HUES64 (cell line): ENCODE measurements at regions not wholly inside any gene's neighbourhood (a gene's known extent, or its start where the extent isn't known, plus 50 kb on each side); places are given as distances from the start of the nearest gene placed in this dataset.

Source experiments
- H3K27ac ChIP-seq: 2 replicates; pipeline ENCODE4 v1.7.0; 2013; ENCODE audit warnings: low read depth, low read length, inconsistent platforms
- H3K27me3 ChIP-seq: 2 replicates; pipeline ENCODE4 v1.6.1; 2013; ENCODE audit warnings: mild to moderate bottlenecking, low read length; ENCODE audit not compliant: insufficient read depth
- H3K36me3 ChIP-seq: 2 replicates; pipeline ENCODE4 v1.6.1; 2013; ENCODE audit warnings: mild to moderate bottlenecking, low read length; ENCODE audit not compliant: insufficient read depth
- H3K4me1 ChIP-seq: 2 replicates; pipeline ENCODE4 v1.6.1; 2013; ENCODE audit warnings: mild to moderate bottlenecking, low read length, moderate library complexity; ENCODE audit not compliant: insufficient read depth
- H3K4me3 ChIP-seq: 2 replicates; pipeline ENCODE4 v1.5.1; 2013; ENCODE audit warnings: mild to moderate bottlenecking, low read length, moderate library complexity
- H3K9ac ChIP-seq: 2 replicates; pipeline ENCODE4 v1.6.1; 2013; ENCODE audit warnings: mild to moderate bottlenecking, low read depth, low read length
- H3K9me3 ChIP-seq: 2 replicates; pipeline ENCODE4 v1.6.1; 2013; ENCODE audit warnings: low read depth, low read length; ENCODE audit not compliant: insufficient read depth
- WGBS: fragments of 150-250, 120-280 bp; methylation state at CpG from one replicate; pipeline ENCODE4 v1.1.7; 2013; ENCODE audit warnings: missing lambda C conversion rate; 5-methylcytosine and 5-hydroxymethylcytosine counted together

DNA sequence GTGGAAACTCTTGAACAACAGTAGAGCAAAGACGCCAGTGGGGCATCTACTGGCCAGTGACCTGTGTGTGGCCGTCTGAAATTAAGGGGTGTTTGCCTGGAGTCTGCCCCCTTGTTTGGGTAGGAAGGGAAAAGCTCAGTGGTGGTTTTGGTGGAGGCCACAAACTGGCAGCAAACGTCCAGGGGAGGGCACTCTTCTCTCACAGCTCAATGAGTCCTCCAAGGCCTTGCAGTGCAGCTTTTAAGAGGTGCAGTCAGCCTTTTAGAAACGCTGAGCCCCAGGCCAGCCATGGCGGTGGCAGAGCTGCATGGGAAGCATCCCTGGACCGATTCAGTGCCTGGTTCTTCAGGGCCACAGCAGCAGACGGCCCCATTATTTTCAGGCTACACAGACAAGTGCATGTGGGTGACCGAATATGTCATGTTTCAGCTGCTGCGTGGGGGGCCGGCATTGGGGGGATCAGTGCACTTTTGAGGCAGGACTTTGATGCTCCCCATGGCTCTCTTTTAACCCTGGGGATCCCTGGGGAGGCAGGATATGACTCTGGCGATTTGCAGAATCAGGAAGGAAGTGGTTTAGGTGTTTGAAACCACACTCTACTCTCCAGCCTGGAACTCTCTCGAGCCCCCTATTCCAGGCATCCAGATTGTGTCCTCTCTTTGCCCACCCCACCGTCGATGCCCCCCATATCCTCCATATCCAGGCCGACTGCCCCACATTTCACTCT is 414.0 kb downstream of the PRDM2 start:
- Histone ChIP-seq H3K4me3 (no peak overlapping the region), H3K27me3 (no peaks in the 10 kb centered on the region), H3K27ac (no peak overlapping the region), H3K9ac (no peak overlapping the region), H3K36me3 (no peaks in the 10 kb centered on the region), H3K9me3 (peaks cover 9% of the 10 kb centered on the region; the same call in 1 of the 2 replicates), H3K4me1 (no peaks in the 10 kb centered on the region)
- 59% methylated on average over 15 of the region's 15 CpGs for WGBS

DNA sequence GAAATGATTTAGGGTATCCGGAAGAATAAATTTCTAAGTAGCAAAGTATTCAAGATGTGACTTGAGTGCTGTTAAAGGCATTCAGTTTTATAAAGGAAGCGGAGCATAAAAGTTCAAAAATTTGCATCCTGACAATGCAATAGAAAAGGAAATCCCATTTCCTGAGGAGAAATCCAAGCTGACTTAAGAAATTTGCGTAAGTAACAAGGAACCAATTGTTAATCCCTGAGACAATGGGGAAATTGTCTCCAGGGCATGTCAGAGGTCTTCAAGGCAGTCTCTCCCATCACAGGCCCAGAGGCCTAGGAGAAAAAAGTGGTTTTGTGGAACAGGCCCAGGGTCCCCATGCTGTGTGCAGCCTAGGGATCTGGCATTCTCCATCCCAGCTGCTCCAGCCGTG is 416.0 kb downstream of the PRDM2 start:
- H3K27me3 ChIP-seq, result no peaks in the 10 kb centered on the region
- no peak overlapping the region for H3K4me3 ChIP-seq
- no peak overlapping the region for H3K27ac ChIP-seq
- 97% methylated on average over 4 of the region's 4 CpGs for WGBS
- H3K9me3 ChIP-seq, result peaks cover 9% of the 10 kb centered on the region; the same call in 1 of the 2 replicates
- no peaks in the 10 kb centered on the region for H3K36me3 ChIP-seq
- no peaks in the 10 kb centered on the region for H3K4me1 ChIP-seq
- H3K9ac ChIP-seq, result no peak overlapping the region

DNA sequence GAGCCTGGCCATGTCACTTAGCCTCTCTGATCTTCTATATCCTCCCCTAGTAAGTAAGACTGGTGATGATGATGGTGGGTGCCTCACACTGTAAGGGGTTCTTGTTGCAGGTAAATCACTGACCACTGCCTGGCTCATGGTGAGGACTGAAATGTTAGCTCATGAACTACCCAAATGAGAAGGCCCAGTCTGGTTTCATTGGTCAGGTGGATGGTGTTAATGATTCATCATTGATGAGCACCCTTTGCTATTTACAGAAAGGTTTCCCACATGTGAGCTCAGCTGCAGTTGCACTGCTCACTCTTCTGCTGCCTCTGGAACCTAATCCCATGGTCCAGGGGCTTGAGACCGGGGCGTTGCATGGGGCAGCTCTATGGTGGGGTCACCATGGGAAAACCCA is 417.7 kb downstream of the PRDM2 start:
- Histone ChIP-seq H3K9ac (no peak overlapping the region), H3K4me3 (no peak overlapping the region), H3K27ac (no peak overlapping the region), H3K4me1 (no peaks in the 10 kb centered on the region), H3K36me3 (no peaks in the 10 kb centered on the region), H3K27me3 (no peaks in the 10 kb centered on the region), H3K9me3 (peaks cover 9% of the 10 kb centered on the region; the same call in 1 of the 2 replicates)
- 87% methylated on average over 2 of the region's 2 CpGs for WGBS

DNA sequence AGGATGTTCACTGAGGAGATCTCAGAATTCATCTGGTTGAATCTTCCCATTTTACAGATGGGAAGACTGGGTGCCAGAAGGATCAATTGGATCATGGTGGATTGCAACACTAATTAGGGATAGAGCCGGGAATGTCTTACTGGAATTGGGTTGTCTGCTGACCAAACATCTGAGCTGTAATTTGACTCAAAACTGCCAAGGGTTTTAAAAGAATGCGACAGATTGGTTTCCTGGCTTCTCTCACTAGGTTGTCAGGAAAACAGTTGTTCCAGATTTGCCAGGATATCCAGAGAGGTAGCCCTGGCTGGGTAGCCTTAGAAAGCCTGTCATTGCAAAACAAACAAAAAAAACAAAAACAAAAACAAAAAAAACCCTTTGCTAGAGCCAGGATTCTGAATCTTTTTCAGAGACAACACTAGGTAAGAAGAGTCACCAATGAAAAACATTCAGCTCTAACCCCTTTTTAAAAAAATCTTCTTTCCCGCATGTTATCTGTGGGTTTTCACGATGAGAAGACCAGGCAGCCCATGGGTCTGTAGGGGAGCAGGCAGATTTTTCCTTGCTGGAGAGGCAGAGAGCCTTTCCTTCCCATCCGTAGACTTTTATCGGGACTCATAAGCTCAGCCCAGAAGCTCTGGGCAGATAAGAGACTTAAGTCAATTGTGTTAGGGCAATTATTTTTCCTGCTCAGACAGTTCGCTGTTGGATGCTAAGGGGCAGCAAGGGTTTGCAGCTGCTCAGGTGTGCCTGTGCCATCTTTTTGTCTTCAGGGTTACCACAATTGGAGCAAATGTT is 418.9 kb downstream of the PRDM2 start:
- no peaks in the 10 kb centered on the region for H3K27me3 ChIP-seq
- H3K27ac ChIP-seq, result no peak overlapping the region
- H3K9ac ChIP-seq, result no peak overlapping the region
- H3K4me1 ChIP-seq, result no peaks in the 10 kb centered on the region
- H3K4me3 ChIP-seq, result no peak overlapping the region
- peaks cover 9% of the 10 kb centered on the region; the same call in 1 of the 2 replicates for H3K9me3 ChIP-seq
- no peaks in the 10 kb centered on the region for H3K36me3 ChIP-seq
- 85% methylated on average over 7 of the region's 7 CpGs for WGBS

DNA sequence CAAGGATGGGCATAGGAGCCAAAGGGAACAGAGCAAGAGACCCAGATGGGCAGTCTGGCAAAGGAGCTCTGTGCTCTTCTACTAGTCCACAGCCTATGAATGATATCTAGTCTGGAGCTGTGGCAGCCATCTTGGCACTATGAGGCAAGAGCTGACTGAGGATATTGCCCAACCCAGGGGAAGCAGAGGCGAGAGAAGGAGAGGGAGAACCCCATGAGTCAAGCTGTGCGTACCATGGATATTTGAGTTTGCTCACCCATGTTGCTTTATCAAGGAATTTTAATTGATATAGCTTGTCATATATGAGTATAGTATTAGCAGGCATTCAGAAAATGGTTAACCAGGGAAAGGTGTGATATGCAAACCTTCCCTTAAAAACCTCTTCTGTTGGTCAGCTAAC is 420.9 kb downstream of the PRDM2 start:
- no peak overlapping the region for H3K9ac ChIP-seq
- no peak overlapping the region for H3K27ac ChIP-seq

DNA sequence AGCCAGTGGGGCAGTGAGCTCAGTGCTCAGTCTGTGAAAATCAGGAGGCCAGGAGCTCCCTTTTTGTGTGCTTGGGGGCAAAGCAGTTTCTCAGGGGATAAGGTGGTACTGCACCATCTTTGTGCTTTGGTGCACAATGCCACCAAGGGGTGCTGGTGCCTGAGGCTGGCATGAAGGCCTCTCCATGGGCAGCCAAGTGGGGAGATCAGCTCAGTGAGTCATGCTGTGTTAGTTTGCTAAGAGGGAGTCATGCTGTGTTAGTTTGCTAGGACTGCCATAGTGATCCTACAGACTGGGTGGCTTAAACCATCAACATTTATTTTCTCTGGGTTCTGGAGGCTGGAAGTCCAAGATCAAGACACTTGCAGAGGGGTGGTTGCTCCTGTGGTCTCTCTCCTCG is 428.1 kb downstream of the PRDM2 start:
- no peak overlapping the region for H3K9ac ChIP-seq
- no peak overlapping the region for H3K27ac ChIP-seq
- WGBS, result 78% methylated on average over 1 of the region's 1 CpG
- H3K9me3 ChIP-seq, result no peaks in the 10 kb centered on the region
- H3K4me3 ChIP-seq, result no peak overlapping the region
- H3K36me3 ChIP-seq, result no peaks in the 10 kb centered on the region
- H3K4me1 ChIP-seq, result no peaks in the 10 kb centered on the region
- H3K27me3 ChIP-seq, result no peaks in the 10 kb centered on the region

More for the DNA sequence above, 420.9 kb downstream of the PRDM2 start:
- 94% methylated on average over 2 of the region's 2 CpGs for WGBS
- Histone ChIP-seq H3K27me3 (no peaks in the 10 kb centered on the region), H3K4me3 (no peak overlapping the region), H3K9me3 (peaks cover 8% of the 10 kb centered on the region; the same call in 1 of the 2 replicates), H3K4me1 (no peaks in the 10 kb centered on the region), H3K36me3 (no peaks in the 10 kb centered on the region)

DNA sequence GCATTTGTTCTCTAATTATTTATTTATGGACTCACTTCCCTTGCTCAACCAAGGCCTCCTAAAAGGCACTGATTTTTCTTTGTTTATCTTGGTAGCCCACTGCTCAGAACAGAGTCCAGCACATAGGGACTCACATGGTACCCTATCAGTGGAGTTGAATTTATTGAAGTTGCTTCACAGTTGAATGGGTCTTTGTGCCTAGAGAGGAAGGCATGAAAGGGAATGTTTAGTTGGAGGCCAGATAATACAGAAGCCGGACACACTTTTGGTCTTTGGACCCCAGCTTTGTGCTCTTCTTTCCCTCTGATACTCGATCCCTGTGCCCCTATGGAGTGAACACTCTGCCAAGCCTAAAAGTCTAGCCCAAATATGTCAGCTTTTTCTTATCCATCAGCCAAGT is 429.0 kb downstream of the PRDM2 start:
- no peaks in the 10 kb centered on the region for H3K27me3 ChIP-seq
- 93% methylated on average over 2 of the region's 2 CpGs for WGBS
- no peaks in the 10 kb centered on the region for H3K4me1 ChIP-seq
- H3K9ac ChIP-seq, result no peak overlapping the region
- no peak overlapping the region for H3K27ac ChIP-seq
- no peaks in the 10 kb centered on the region for H3K36me3 ChIP-seq
- H3K9me3 ChIP-seq, result no peaks in the 10 kb centered on the region
- H3K4me3 ChIP-seq, result no peak overlapping the region

DNA sequence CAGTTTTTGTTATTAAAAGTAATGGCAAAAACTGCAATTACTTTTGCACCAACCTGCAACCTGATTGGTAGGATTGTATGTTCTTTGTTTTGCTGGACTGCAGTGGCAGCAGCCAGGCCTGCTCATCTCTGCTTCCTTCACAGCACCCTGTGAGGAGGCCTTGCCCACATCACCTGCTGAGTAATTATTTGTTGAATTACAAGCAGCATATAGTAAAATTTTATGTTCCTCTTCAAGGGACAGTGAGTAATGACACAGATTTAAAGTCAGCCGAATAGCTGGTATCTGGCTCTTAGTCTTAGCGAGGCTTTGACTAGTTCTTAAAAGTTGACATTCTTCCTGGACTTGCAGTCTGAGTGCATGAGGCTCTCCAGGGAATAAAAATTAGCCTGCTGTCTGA is 435.1 kb downstream of the PRDM2 start:
- Histone ChIP-seq H3K4me1 (peaks cover 24% of the 10 kb centered on the region), H3K27ac (no peak overlapping the region; the same call in 1 of the 2 replicates), H3K36me3 (no peaks in the 10 kb centered on the region), H3K9me3 (no peaks in the 10 kb centered on the region), H3K4me3 (no peak overlapping the region), H3K27me3 (no peaks in the 10 kb centered on the region), H3K9ac (no peak overlapping the region)
- 92% methylated on average over 2 of the region's 2 CpGs for WGBS

DNA sequence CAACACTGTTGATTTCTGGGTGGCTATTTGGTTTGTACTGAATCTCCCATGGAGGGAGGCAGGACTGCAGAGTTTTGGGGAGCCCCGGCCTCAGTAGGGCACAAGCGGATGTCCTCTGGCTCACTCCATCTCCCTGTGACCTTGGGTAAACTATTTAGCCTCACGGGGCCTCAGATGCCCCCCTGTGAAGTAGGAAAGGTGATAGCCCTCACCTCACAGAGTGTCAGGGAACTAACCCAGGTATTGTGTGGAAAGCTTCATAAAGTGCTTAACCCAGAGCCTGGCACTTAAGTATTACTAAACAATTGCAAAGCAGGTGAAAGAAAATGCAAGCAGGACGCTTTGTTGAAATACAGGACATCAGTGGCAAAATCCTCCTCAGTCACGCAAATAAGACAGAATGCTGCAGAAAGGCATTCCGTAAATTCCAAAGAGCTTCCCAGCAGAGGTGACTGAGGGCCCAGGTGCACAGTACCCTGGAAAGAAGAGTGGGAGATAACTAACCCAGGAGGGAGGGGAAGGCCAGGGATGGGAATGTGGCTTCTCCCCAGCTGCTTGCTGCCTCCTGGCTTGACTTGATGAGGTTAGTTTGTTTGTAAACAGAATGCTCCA is 436.3 kb downstream of the PRDM2 start:
- peak overlapping the region; percentile 91 for H3K27ac ChIP-seq
- no peak overlapping the region for H3K4me3 ChIP-seq
- no peaks in the 10 kb centered on the region for H3K9me3 ChIP-seq
- WGBS, result 50% methylated on average over 6 of the region's 6 CpGs
- H3K27me3 ChIP-seq, result no peaks in the 10 kb centered on the region
- no peaks in the 10 kb centered on the region for H3K36me3 ChIP-seq
- no peak overlapping the region for H3K9ac ChIP-seq
- H3K4me1 ChIP-seq, result peaks cover 24% of the 10 kb centered on the region

DNA sequence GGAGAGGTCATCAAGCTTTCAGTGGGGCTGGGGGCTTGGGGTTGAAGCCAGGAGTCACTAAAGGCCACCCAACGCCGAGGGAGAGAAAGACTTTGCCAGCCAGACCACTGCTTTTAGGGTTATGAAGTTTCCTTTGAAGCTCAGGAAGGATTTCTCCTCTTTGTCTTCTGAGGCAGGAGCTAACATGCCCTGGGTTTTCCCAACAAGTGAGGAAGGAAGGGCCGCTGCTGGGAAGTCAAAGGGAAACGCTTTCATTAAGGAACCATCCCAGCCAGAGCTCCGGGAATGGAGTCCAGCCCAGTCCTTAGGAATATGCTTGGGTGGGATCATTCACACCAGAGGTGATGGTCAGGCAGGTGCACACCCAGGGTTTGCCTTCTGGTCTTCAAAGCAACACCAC is 436.9 kb downstream of the PRDM2 start:
- Histone ChIP-seq H3K27ac (peak overlapping the region; percentile 81; the same call in 1 of the 2 replicates), H3K9ac (peak overlapping the region; percentile 1; the same call in 1 of the 2 replicates), H3K27me3 (no peaks in the 10 kb centered on the region), H3K9me3 (no peaks in the 10 kb centered on the region), H3K4me1 (peaks cover 24% of the 10 kb centered on the region), H3K36me3 (no peaks in the 10 kb centered on the region), H3K4me3 (no peak overlapping the region)
- 81% methylated on average over 5 of the region's 5 CpGs for whole genome bisulfite sequencing
